GM12892 (cell line): ENCODE measurements at regions not wholly inside any gene's neighbourhood (a gene's known extent, or its start where the extent isn't known, plus 50 kb on each side); places are given as distances from the start of the nearest gene placed in this dataset.

Experiments used
- POLR2A ChIP-seq: IDR thresholded peaks from 2 replicates; pipeline ENCODE4 v1.6.1; 2011; ENCODE audit warnings: low read depth, low read length, control low read depth
- POLR2AphosphoS5 ChIP-seq: IDR thresholded peaks from 2 replicates; pipeline ENCODE4 v1.6.1; 2011; ENCODE audit warnings: low read depth, low read length, control low read depth
- TAF1 ChIP-seq: IDR thresholded peaks from 2 replicates; pipeline ENCODE4 v1.6.1; 2011; ENCODE audit warnings: low read depth, mild to moderate bottlenecking, control low read depth, low read length, borderline replicate concordance

DNA sequence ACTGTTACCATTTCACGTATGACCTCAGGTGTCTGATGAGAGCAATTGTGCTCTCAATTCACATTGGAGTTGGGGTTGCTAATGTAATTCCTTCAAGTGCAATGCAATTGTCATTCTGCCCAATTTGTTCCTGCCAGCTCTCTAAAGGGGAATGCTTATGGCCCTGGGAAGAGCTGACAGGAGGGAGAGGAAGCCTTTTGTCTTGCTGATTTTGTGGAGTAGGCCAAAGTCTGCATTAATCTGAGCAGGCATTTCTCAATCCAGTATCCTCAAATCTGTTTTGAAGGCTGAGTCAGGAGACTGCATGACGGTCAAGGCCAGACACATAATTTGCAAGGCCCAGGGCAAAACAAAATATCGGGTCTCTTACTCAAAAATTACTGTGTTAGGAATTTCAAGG is 326.4 kb upstream of the SPHKAP start:
- TF ChIP-seq POLR2AphosphoS5 = no peak
- TF ChIP-seq POLR2A = no peak
- no peak for TF ChIP-seq TAF1
